ENCODE measurements at regions not wholly inside any gene's neighbourhood (a gene's known extent, or its start where the extent isn't known, plus 50 kb on each side); places are given as distances from the start of the nearest gene placed in this dataset.

- no peaks in the 10 kb centered on the region for H3K9me3 Mint-ChIP-seq (ENCODE audit: low read depth)
- no peaks in the 10 kb centered on the region for H3K4me1 Mint-ChIP-seq (ENCODE audit: low read depth)
- TF ChIP-seq CTCF (IDR thresholded peaks at IDR 0.05), result no peak
- no peak overlapping the region for H3K4me3 Mint-ChIP-seq (ENCODE audit: unreplicated experiment)
- no peak overlapping the region for H3K27ac Mint-ChIP-seq (ENCODE audit: unreplicated experiment)
- DNase-seq (ENCODE audit: low spot score), result no peak
- peaks cover 2% of the 10 kb centered on the region for H3K36me3 Mint-ChIP-seq (ENCODE audit: low read depth)
- H3K27me3 Mint-ChIP-seq (ENCODE audit: low read depth), result peaks cover 9% of the 10 kb centered on the region
Observed at GRCh38 chr6:105949869-105950268, 136.3 kb upstream of the PRDM1 start.

- DNase-seq (ENCODE audit: low spot score), result no peak
- no peak overlapping the region for H3K4me3 Mint-ChIP-seq (ENCODE audit: unreplicated experiment)
Observed at GRCh38 chr6:105943514-105943913, 142.6 kb upstream of the PRDM1 start.

GRCh38 chr6:105941621-105942412, 144.3 kb upstream of the PRDM1 start:
- no peak for TF ChIP-seq CTCF (IDR thresholded peaks at IDR 0.05)
- H3K36me3 Mint-ChIP-seq (ENCODE audit: low read depth), result peaks cover 2% of the 10 kb centered on the region
- H3K4me3 Mint-ChIP-seq (ENCODE audit: unreplicated experiment), result no peak overlapping the region
- DNase-seq (ENCODE audit: low spot score), result no peak
- no peaks in the 10 kb centered on the region for H3K9me3 Mint-ChIP-seq (ENCODE audit: low read depth)
- peaks cover 21% of the 10 kb centered on the region for H3K27me3 Mint-ChIP-seq (ENCODE audit: low read depth)
- no peak overlapping the region for H3K27ac Mint-ChIP-seq (ENCODE audit: unreplicated experiment)
- H3K4me1 Mint-ChIP-seq (ENCODE audit: low read depth), result no peaks in the 10 kb centered on the region

More at GRCh38 chr6:105943514-105943913, 142.6 kb upstream of the PRDM1 start:
- Mint-ChIP-seq H3K9me3 (ENCODE audit: low read depth) (no peaks in the 10 kb centered on the region), H3K27me3 (ENCODE audit: low read depth) (peaks cover 16% of the 10 kb centered on the region), H3K36me3 (ENCODE audit: low read depth) (peaks cover 2% of the 10 kb centered on the region), H3K4me1 (ENCODE audit: low read depth) (no peaks in the 10 kb centered on the region), H3K27ac (ENCODE audit: unreplicated experiment) (no peak overlapping the region)
- TF ChIP-seq CTCF (IDR thresholded peaks at IDR 0.05), result no peak

- no peak for TF ChIP-seq CTCF (IDR thresholded peaks at IDR 0.05)
- no peak for DNase-seq (ENCODE audit: low spot score)
- H3K27me3 Mint-ChIP-seq (ENCODE audit: low read depth), result peaks cover 20% of the 10 kb centered on the region
- H3K4me3 Mint-ChIP-seq (ENCODE audit: unreplicated experiment), result no peak overlapping the region
- H3K27ac Mint-ChIP-seq (ENCODE audit: unreplicated experiment), result no peak overlapping the region
- peaks cover 2% of the 10 kb centered on the region for H3K36me3 Mint-ChIP-seq (ENCODE audit: low read depth)
- no peaks in the 10 kb centered on the region for H3K4me1 Mint-ChIP-seq (ENCODE audit: low read depth)
- H3K9me3 Mint-ChIP-seq (ENCODE audit: low read depth), result no peaks in the 10 kb centered on the region
Observed at GRCh38 chr6:105940990-105941389, 145.1 kb upstream of the PRDM1 start.

GRCh38 chr6:105936972-105937371, 149.2 kb upstream of the PRDM1 start:
- no peak overlapping the region for H3K4me3 Mint-ChIP-seq (ENCODE audit: unreplicated experiment)
- H3K27ac Mint-ChIP-seq (ENCODE audit: unreplicated experiment), result no peak overlapping the region
- DNase-seq (ENCODE audit: low spot score), result no peak
- no peaks in the 10 kb centered on the region for H3K36me3 Mint-ChIP-seq (ENCODE audit: low read depth)
- H3K9me3 Mint-ChIP-seq (ENCODE audit: low read depth), result no peaks in the 10 kb centered on the region
- TF ChIP-seq CTCF (IDR thresholded peaks at IDR 0.05), result no peak
- peaks cover 5% of the 10 kb centered on the region for H3K27me3 Mint-ChIP-seq (ENCODE audit: low read depth)
- no peaks in the 10 kb centered on the region for H3K4me1 Mint-ChIP-seq (ENCODE audit: low read depth)
